Fibroblast of skin of left biceps (primary cell): ENCODE measurements at regions not wholly inside any gene's neighbourhood (a gene's known extent, or its start where the extent isn't known, plus 50 kb on each side); places are given as distances from the start of the nearest gene placed in this dataset.
"Not testable (repeated sequence)": the region's sequence is repeated elsewhere in the genome, so short reads cannot be mapped to it uniquely, and the experiment has no call there.

ENCODE experiments used
- DNase-seq, 2 experiments: peaks; one replicate each; pipeline ENCODE4 v3.0.0-alpha.2; 2013; ENCODE audit warnings: low read depth in 2 of 2

DNA sequence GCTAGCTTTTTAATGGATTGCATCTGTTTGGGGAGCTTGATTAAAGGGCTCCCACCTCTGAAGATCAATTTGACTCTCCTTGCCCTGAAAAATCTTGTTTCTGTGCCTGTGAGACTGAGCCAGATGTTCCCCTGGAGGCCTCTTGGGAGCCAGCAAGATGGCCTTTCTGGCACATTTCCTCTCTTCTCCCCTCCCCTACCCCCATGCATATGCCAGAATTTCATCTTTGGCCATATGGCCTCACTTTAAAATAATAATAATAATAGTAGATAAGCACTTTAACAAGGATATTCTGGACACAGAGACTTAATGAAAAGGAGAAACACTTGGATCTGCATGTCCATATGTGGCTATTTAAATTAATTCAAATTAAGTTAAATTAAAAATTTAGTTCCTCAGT, 144.1 kb upstream of the CES5A start:
- DNase-seq: no peak

DNA sequence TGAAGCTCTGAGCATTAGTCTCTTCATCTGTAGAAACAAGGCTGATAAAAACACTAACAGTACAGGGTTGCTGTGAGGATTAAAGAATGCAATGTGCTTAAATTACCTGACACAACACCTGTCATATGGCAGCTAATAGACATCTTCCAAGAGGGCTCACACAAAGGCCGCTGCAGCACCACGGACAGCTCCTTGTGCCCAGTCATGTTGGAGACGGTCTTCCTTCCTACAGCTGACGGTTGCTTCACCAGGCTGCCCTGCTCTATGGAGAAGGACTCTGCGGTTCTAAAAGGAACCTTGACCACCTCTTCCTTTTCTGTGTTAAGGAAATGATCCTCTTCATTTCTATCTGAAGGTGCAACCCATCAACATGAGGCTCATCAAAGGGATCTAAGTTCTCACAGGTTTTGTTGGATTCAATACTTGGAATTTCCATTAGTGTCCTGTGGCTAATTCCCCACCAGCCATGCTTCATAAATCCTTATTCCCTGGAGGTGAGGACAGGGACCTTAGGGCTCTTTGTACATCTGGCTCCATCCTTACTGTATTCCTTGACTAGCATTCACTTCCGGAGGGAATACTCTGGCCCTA, 138.9 kb upstream of the CES5A start:
- DNase-seq: no peak

DNA sequence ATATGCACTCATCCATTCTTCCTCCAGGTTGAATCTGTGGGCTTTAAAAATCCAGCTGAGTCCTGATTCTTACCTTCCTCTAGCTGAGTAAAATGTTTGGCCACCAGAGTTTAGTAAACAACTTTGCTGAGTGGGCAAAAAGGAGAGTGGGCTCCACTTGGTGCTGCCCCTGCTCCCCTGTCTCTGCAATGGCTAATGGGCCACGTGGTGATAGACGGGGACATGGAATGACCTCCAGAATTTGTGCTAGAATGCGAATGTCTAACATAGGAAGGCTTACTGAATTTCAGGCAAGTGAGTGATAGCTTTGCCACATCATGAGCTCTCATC, 137.3 kb upstream of the CES5A start:
- DNase-seq: no peak

GRCh38 chr16:56011808-56012481, 136.8 kb upstream of the CES5A start:
- DNase-seq: no peak

- DNase-seq: no peak
Observed at GRCh38 chr16:56005958-56006357, 130.8 kb upstream of the CES5A start.

DNA sequence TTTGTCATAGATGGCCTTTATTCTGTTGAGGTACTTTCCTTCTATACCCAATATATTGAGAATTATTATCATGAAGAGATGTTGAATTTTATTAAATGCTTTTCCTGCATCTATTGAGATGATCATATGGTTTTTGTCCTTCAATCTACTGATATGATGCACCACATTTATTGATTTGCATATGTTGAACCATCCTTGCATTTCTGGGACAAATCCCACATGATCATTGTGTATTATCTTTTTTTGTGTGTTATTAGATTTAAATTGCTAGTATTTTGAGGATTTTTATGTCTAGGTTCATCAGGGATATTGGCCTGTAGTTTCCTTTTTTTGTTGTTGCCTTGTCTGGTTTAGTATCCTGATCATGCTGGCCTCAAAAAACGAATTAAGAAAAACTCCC, 124.5 kb upstream of the CES5A start:
- DNase-seq: no peak

DNA sequence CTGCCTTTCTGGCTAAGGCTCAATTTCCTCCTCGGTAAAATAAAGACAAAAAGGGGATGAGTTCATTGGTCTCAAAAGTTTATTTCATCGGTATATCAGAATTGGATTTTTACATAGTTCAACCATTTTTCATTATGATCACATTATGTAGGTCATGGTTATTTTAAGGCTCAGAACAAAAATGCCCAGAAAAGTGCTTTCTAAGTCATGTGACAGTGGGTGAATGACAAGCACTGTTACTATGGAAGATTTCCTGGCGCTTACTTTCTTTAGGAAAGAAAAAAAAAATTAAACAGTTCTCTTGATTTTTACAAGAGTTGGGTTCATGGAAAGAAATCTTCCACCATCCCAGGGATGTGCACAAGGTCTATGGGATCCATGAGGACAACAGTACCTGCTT, 117.9 kb upstream of the CES5A start:
- DNase-seq: no peak

- DNase-seq: no peak
Observed at GRCh38 chr16:55992551-55992950, 117.4 kb upstream of the CES5A start.

DNA sequence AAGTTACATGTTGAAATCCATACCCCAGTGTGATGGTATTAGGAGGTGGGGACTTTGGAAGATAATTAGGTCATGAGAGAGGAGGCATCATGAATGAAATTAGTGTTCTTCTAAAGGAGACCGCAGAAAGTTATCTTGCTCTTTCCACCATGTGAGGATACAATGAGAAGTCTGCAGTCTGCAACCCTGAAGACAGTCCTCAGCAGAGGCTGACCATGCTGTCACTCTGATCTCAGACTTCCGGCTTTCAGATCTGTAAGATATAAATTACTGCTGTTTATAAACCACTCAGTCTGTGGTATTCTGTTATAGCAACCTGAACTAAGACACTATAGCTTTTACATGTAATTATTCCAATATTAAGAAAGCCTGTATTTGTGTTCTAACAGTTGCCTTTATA, 116.7 kb upstream of the CES5A start:
- DNase-seq: no peak

DNA sequence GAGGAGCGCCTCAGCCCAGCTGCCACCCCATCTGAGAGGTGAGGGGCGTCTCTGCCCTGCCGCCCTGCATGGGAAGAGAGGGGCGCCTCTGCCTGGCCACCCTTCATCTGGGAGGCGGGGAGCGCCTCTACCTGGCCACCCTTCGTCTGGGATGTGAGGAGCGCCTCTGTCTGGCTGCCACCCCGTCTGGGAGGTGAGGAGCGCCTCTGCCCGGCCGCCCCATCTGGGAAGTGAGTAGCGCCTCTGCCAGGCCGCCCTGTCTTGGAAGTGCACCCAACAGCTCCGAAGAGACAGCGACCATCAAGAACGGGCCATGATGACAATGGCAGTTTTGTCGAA, 114.4 kb upstream of the CES5A start:
- DNase-seq: no peak

DNA sequence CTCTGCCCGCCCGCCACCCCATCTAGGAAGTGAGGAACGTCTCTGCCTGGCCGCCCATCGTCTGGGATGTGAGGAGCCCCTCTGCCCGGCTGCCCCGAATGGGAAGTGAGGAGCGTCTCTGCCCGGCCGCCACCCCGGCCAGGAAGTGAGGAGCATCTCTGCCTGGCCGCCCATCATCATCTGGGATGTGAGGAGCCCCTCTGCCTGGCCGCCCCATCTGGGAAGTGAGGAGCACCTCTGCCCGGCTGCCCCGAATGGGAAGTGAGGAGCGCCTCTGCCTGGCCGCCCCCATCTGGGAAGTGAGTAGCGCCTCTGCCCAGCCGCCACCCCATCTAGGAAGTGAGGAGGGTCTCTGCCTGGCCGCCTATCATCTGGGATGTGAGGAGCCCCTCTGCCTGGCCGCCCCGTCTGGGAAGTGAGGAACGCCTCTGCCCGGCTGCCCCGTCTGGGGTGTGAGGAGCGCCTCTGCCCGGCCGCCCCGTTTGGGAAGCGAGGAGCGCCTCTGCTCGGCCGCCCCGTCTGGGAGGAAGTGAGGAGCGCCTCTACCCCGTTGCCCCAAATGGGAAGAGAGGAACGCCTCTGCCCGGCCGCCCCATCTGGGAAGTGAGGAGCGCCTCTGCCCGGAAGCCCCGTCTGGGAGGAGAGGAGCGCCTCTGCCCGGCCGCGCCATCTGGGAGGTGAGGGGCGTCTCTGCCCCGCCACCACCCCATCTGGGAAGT, 113.8 kb upstream of the CES5A start:
- DNase-seq: not testable (repeated sequence)

- DNase-seq: no peak
Observed at GRCh38 chr16:55988013-55988412, 112.8 kb upstream of the CES5A start.

- DNase-seq: no peak
Observed at GRCh38 chr16:55982597-55982996, 107.4 kb upstream of the CES5A start.

- no peak for DNase-seq
Observed at GRCh38 chr16:55981557-55981956, 106.4 kb upstream of the CES5A start.

- DNase-seq: no peak
Observed at GRCh38 chr16:55976815-55977214, 101.6 kb upstream of the CES5A start.

- DNase-seq: no peak
Observed at GRCh38 chr16:55971447-55971846, 96.3 kb upstream of the CES5A start.

- no peak for DNase-seq
Observed at GRCh38 chr16:55968221-55968620, 93.0 kb upstream of the CES5A start.

DNA sequence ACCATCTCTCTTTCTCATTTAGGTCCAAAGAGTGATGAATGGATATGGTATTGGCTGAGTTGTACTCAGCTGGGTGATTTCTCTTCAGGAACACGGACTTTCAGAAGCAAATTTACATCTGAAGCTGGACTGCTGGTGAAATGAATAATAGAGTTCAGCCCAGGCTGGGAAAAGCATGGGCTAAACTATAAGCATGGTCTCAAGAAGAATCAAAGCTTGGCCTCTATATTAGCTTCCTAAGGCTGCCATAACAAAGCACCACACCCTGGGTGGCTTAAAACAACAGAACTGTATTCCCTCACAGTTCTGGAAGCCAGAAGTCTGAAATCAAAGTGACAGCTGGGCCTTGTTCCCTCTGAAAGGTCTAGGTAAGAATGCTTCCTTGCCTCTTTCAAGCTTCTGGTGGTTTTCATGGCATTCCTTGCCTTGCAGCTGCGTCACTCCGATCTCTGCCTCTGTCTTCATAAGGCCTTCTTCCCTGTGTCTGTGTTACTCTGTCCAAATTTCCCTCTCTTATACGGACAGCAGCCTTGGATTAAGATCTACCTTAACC, 89.8 kb upstream of the CES5A start:
- no peak for DNase-seq

DNA sequence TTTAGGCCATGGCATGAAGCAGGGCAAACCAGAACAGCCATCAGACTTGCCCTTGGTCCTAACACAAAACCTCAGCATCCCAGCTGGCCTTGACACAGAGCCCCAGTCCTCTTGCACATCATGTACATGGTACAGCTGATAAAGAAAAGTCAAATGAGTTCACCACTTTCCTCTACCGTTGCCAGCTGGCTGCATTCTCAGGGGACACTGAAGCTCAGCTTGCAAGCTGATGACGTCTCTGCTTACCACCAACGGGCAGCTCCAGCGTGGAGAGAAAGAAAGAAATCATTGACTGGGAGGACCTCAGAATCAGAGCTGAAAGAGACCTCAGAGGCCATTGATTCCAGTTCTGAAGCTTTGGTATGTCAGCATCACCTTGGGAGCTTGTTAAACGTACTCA, 80.7 kb upstream of the CES5A start:
- DNase-seq: no peak

DNA sequence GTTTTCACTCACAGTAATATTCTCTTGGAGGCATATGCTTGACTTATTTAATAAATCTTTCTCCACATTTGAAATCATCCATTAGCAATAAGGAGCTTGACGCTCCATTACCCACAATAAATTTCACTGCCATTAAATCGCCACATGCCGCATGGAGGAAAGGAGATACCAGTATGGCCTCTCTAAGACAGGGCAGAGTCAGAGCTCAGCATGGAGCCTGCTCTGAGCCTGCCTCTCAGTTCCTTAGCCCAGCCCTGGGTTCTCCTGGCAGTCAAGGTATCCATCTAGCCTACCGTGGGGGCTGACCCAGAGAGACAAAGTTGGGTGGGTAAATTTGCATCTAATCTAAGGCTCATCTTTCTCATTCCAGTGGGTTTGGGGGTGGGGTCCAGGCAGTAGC, 80.3 kb upstream of the CES5A start:
- DNase-seq: no peak

DNA sequence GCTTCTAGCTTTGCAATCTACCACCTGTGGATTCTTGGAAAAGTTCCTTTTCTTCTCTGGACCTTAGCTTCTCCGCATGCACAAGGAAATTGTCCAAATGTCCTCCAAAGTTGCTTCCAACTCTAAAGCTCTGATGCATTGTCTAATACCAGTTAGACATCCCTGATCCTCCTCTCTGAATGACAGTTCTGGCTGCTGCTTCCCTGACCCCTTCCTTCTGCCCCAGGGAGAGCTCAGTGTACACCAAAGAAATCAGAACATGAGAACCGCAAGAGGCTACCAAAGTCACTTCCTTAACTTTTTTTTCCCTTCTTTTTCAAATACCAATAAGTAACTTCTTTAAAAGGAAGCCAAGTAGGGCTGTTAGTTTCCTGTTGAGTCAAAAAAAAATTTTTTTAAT, 79.7 kb upstream of the CES5A start:
- no peak for DNase-seq

- no peak for DNase-seq
Observed at GRCh38 chr16:55949518-55949917, 74.3 kb upstream of the CES5A start.

- DNase-seq: no peak
Observed at GRCh38 chr16:55948230-55948629, 73.1 kb upstream of the CES5A start.
